ENCODE measurements at regions not wholly inside any gene's neighbourhood (a gene's known extent, or its start where the extent isn't known, plus 50 kb on each side); places are given as distances from the start of the nearest gene placed in this dataset.

- no peak for DNase-seq (ENCODE audit: low read depth, low spot score)
- no peak overlapping the region for H3K4me3 ChIP-seq (ENCODE audit: low read length)
Measured at GRCh38 chr2:228239207-228239906, 57.9 kb upstream of the SPHKAP start.

Data from Jurkat, Clone E6-1 (cell line).